GM21723 (cell line): ENCODE measurements at regions not wholly inside any gene's neighbourhood (a gene's known extent, or its start where the extent isn't known, plus 50 kb on each side); places are given as distances from the start of the nearest gene placed in this dataset.
"Not testable (repeated sequence)": the region's sequence is repeated elsewhere in the genome, so short reads cannot be mapped to it uniquely, and the experiment has no call there.

Experiments used
- ATAC-seq: cut with Tn5 transposase; IDR thresholded peaks from one replicate; pipeline ENCODE4 v1.9.1; 2021; ENCODE audit warnings: mild to moderate bottlenecking, moderate library complexity; ENCODE audit not compliant: unreplicated experiment

GRCh38 chr14:22175278-22175558, 413.8 kb downstream of the DAD1 start:
- ATAC-seq, result not testable (repeated sequence)

DNA sequence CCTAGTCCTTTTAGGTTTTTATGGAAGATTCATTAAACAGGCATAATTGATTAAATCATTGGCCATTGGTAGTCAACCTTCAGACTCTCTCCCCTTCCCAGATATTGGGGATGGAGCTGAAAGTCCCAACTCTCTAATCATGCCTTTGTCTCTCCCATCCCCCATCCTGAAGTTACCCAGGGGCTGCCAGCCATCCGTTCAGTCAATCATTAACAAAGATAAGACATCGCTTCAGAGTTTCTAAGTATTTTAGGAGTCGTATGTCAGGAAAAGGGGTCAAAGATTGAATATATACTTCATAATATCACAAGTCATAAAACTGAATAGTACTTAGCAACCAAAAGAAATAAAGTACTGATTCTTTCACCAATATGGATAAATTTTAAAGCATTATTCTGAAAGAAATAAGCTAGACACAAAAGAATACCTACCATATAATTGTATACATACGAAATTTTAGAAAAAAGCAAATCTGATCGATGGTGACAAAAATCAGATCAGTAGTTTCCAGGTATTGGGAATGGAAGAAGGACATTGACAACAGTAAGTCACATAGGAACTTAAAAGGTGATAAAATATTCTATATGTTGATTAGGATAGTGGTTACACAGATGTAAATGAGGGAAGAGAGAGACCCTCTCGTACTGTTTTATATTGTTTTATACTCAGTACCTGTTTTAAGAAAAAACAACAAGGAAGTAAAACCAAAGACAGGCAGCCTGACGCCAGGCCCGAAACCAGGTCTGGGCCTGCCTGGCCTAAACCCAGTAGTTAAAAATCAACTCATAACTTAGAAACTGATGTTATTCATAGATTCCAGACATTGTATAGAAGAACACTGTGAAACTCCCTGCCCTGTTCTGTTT, 414.4 kb downstream of the DAD1 start:
- ATAC-seq, result no peak

DNA sequence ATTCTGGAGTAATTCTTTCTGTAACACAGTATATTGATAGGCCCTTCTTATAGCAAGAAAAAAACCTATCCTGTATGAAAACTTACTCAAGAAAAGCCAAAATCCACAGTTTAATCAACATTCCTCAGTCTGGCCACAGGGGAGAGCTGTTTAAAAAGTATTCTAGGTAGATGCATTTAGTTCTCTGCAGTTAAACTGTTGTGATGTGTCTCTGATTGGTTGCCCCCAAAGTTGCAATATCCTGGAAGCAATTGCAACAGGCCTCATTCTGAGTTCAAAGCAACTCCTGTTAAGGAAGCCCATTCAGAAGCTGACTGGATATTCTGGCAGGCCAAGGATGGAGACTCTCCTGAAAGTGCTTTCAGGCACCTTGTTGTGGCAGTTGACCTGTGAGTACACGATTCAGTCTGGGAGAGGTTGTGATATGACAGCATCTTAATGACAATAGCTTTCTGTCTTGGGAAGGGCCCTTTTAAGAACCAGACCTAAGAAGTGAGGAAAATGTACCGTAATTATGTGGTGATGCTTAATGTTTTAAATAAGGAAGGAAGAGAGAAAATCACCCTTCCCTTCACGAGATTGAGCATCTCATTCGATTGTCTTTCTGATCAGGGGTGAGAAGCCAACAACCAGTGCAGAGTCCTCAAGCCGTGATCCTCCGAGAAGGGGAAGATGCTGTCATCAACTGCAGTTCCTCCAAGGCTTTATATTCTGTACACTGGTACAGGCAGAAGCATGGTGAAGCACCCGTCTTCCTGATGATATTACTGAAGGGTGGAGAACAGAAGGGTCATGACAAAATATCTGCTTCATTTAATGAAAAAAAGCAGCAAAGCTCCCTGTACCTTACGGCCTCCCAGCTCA, 420.7 kb downstream of the DAD1 start:
- ATAC-seq, result no peak

DNA sequence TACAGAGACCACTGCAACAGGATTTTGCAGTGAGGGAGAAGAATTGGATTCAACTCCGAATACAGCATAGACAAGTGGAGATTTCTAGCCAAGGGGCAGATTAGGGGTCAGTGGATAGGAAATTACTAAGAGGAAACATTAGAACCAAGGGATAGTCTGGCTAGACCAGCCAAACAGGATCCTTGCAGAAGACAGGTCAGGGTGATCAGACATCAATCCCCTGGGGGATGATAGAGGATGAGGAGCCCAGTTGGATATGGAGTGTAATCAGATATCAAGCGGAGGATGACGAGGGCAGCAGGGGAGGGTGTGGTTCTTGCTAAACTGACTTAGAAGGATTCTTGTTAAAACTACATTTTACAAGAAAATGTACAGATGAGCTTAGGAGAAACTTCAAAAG, 424.4 kb downstream of the DAD1 start:
- ATAC-seq, result no peak

DNA sequence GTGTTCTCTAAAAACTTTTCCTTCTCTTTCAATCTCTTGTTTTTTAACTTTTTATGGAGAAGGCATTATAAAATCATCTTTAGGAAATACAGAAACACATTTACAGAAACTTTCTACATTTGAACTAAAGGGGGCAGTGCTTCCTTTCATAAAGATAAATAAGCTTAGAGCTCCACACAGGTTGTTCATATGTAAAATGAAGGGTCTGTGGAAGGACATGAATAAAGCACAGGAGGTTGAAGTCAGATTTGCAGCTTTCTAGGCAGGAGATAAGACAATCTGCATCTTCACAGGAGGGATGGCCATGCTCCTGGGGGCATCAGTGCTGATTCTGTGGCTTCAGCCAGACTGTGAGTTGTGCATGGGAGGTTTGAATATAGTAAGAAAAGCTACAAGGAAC, 426.0 kb downstream of the DAD1 start:
- ATAC-seq, result no peak

GRCh38 chr14:22159957-22160356, 429.1 kb downstream of the DAD1 start:
- ATAC-seq, result no peak

DNA sequence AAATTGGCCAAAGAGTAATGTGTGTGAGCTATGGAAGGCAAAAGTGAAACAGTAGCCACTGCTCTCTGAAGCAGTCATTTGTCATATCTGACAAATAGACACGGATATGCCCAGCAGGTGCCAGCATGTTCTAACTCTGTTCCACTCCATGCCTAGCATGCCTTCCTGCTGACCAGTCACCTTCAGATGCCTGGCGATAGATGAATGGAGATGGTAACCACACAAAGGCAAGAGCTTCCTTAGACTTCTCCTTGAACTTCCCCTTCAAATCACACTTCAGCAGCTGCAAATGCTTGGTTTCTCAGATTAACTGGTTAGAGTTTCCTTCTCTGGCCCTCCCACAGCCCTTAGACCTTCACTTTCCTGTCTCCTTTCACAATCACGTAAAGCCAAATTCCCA, 429.9 kb downstream of the DAD1 start:
- no peak for ATAC-seq

DNA sequence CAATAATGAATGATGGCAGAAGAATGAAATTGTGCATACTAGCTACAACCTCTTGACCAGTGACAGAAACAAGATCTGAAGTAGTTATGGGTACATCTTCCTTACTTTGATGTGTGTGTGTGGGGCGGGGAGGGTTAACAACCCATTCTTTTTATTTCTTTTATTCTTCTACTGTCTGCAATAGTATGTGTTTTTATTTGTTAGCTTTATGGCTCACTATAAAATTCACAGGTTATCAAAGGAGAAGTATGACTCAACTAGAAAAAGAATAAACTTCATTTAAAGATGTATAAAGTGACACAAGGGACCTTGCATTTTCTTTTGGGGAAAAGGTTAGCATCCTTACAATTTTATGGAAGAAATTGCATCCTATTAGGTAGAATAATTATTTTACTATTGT, 430.5 kb downstream of the DAD1 start:
- no peak for ATAC-seq

DNA sequence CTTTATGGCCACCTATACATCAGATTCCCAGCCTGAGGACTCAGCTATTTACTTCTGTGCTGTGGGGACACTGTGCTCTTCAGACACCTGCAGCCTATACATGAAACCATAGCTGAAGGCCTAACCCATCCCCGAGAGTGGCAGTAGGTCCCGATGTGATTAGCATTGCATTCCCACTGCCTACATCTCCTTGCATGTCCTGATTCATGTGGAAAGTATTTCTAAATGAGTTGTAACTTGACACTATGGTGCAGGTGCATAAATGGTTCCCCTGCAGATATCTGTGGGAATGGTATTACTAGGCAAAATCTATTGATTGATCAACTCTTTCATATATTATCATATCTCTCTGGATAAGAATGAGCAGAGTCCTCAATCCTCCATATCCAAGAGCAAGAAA, 433.5 kb downstream of the DAD1 start:
- ATAC-seq, result no peak

GRCh38 chr14:22152903-22153302, 436.1 kb downstream of the DAD1 start:
- no peak for ATAC-seq

DNA sequence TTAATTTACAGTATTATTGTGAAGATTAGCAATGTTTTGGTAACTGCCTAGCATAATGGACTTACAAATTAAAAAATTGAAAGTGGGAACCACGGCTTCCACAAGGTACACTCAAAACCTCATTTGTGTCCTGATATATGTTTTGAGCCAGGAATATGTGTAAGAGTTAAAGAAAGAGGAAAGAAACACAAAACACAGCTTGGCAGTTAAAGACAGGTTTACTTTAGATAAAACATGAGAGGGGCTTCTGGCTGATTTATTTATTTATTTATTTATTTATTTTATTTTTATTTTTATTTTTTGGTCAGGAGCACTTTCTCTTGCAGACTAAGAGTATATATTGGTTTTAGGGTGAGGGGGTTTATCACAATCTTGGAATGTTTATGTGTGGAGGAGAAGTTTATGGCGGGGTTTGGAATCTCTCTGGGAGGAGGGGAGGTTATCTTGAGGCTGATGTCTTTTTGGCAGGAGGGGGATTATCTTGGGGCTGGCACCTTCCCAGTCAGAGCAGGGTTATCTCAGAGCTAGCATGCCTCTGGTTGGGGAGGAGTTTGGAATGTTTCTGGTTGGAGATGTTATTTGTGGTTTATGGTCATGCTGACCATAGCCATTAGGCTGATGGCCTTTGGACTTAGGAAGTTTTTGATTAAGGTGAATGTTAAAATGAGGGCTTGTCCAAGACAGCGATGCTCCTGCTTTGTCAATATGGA, 436.7 kb downstream of the DAD1 start:
- ATAC-seq, result no peak

GRCh38 chr14:22151121-22151520, 437.9 kb downstream of the DAD1 start:
- ATAC-seq, result no peak

DNA sequence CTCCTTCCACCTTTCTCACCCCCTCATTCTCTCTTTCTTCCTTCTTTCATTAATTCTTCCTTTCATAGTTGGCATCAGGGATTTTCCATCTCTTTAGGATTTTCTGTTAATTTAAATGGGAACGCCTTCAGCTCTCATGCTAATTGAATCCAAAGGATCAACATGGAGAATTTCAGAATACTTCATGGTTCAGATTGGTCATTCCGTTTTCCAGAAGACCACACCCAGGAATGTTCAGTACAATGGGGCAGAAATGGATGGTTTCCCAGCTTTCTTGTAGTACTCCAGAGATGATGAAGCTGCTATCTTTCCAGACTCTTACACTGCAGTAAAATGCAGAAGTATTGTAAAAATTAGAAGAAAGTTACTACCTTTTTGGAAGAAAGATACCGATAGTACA, 440.0 kb downstream of the DAD1 start:
- no peak for ATAC-seq

- ATAC-seq, result no peak
Observed at GRCh38 chr14:22147716-22148115, 441.3 kb downstream of the DAD1 start.

DNA sequence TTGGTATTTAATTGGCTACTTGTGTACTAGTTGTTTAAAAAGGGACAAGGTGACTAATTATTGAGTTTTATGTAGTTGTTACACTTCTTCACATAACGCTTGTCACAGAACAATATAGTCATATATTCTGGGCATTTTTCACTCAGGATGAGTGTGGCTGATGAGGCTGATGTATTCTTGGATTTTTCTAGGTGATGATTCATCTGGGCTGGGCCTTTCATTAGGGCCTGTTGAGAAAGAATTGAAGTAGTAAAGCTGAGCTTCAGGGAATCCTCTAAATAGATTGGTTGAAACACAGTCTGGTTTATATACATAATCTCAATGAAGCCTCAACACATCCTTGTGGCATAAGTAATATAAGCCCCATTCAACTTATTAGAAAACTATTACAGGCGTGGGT, 445.7 kb downstream of the DAD1 start:
- ATAC-seq, result no peak

- ATAC-seq, result no peak
Observed at GRCh38 chr14:22140633-22141032, 448.4 kb downstream of the DAD1 start.

DNA sequence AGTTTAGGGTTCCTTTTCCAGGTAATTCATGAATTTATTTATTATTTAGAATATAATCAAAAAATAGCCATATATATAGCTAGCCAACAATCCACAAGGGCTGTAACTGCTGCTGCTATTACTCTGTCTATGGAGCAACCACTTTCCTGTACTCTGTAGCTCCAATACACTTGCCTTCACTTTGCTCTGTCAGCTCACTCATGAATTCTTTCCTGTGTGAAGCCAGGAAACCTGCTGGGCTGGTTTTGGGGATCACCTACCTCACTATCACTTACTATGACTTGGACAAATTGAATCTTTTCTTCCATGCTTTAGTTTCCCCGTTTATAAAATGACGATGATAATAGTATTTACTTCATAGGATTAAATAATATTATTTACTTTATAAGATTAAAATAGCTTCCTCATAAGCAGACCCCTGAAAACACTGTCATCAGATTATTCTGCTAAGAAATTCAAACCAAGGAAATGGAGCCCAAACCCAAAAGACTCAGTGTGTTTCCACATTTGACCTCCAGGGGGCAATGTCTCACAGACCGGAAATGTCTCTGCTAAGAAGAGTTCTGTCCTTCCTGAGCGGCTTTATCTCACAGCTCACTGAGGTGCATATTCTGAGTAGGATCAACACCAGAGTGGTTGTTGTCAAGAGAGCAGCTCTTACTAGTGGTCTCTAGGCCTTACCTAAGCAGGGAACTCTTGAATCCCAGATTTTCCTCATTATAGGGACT, 457.1 kb downstream of the DAD1 start:
- no peak for ATAC-seq

- ATAC-seq, result no peak
Observed at GRCh38 chr14:22124073-22124613, 450.5 kb upstream of the OR4E1 start.

- ATAC-seq, result no peak
Observed at GRCh38 chr14:22122829-22123560, 449.4 kb upstream of the OR4E1 start.

DNA sequence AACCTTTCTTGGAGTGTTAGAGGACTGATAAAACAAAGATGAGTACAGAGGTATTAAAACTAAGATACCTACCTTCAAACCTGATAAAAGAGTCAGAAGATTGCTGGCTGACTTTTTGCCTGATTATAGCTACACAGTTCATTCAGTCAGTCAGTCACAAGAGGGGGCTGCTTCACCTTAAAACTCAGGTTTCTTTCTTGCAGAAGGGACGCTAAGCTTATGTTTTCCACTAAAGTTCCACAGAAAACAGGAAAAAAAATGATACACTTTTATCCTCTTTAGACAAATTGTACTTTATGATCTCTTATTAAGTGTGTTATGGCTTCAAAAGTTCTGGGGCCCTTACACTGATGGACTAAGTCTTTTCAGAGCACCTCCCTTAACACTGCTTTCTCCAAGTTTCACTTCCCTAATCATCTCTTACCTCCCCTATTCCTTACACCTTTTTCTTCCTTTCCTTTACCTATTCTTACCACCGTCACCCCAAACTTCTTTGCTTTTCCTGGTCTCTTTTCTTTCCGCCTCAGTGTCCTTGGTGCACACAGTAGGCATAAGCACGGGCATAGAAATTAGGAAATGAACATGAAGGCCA, 448.7 kb upstream of the OR4E1 start:
- ATAC-seq, result peak; percentile 57
